NCI-H2227 (cell line): ENCODE measurements at regions not wholly inside any gene's neighbourhood (a gene's known extent, or its start where the extent isn't known, plus 50 kb on each side); places are given as distances from the start of the nearest gene placed in this dataset.
"Not testable (repeated sequence)": the region's sequence is repeated elsewhere in the genome, so short reads cannot be mapped to it uniquely, and the experiment has no call there.

ENCODE experiments used
- DNase-seq: peaks from one replicate; lab custom pipeline; 2025; ENCODE audit not compliant: unreplicated experiment; lab: John Stamatoyannopoulos, UW

GRCh38 chr1:219560856-219561255 is 52.0 kb downstream of the ZC3H11B start:
- no peak for DNase-seq

GRCh38 chr1:219559899-219560298 is 53.0 kb downstream of the ZC3H11B start:
- DNase-seq = no peak

GRCh38 chr1:219555806-219556205 is 57.1 kb downstream of the ZC3H11B start:
- DNase-seq = no peak

GRCh38 chr1:219555031-219555692 is 57.7 kb downstream of the ZC3H11B start:
- no peak for DNase-seq

- DNase-seq = no peak
Measured at GRCh38 chr1:219553934-219554502, 58.9 kb downstream of the ZC3H11B start.

GRCh38 chr1:219550201-219550600 is 62.7 kb downstream of the ZC3H11B start:
- no peak for DNase-seq

GRCh38 chr1:219549215-219549614 is 63.7 kb downstream of the ZC3H11B start:
- DNase-seq = no peak

- no peak for DNase-seq
Measured at GRCh38 chr1:219548386-219548785, 64.5 kb downstream of the ZC3H11B start.

GRCh38 chr1:219545756-219546155 is 67.1 kb downstream of the ZC3H11B start:
- not testable (repeated sequence) for DNase-seq

GRCh38 chr1:219544163-219544846 is 68.6 kb downstream of the ZC3H11B start:
- no peak for DNase-seq

- DNase-seq = no peak
Measured at GRCh38 chr1:219542828-219543518, 69.9 kb downstream of the ZC3H11B start.

GRCh38 chr1:219541946-219542345 is 71.0 kb downstream of the ZC3H11B start:
- DNase-seq = no peak

- no peak for DNase-seq
Measured at GRCh38 chr1:219539645-219540254, 73.2 kb downstream of the ZC3H11B start.

GRCh38 chr1:219538886-219539285 is 74.0 kb downstream of the ZC3H11B start:
- DNase-seq = no peak

GRCh38 chr1:219537223-219537631 is 75.7 kb downstream of the ZC3H11B start:
- no peak for DNase-seq

GRCh38 chr1:219536038-219536437 is 76.9 kb downstream of the ZC3H11B start:
- DNase-seq = no peak

- DNase-seq = no peak
Measured at GRCh38 chr1:219534991-219535390, 77.9 kb downstream of the ZC3H11B start.

GRCh38 chr1:219533280-219533679 is 79.6 kb downstream of the ZC3H11B start:
- no peak for DNase-seq

- DNase-seq = no peak
Measured at GRCh38 chr1:219529116-219529515, 83.8 kb downstream of the ZC3H11B start.

GRCh38 chr1:219528633-219529032 is 84.3 kb downstream of the ZC3H11B start:
- DNase-seq = no peak

- no peak for DNase-seq
Measured at GRCh38 chr1:219527994-219528393, 84.9 kb downstream of the ZC3H11B start.
